GM12891 (cell line): ENCODE measurements at regions not wholly inside any gene's neighbourhood (a gene's known extent, or its start where the extent isn't known, plus 50 kb on each side); places are given as distances from the start of the nearest gene placed in this dataset.

Experiments used
- DNase-seq: peaks from one replicate; pipeline ENCODE4 v3.0.0; 2011; ENCODE audit warnings: low spot score; ENCODE audit not compliant: insufficient read length
- FAIRE-seq: peaks from 2 replicates; lab custom pipeline; 2011; peaks lifted over from hg19 to GRCh38; lab: Jason Lieb, UNC
- PAX5 ChIP-seq: IDR thresholded peaks from 2 replicates; pipeline ENCODE4 v1.6.1; 2011; ENCODE audit warnings: low read length, moderate library complexity, mild to moderate bottlenecking; ENCODE audit not compliant: insufficient read depth, severe bottlenecking
- POLR2A ChIP-seq: IDR thresholded peaks from 2 replicates; pipeline ENCODE4 v1.6.1; 2011; ENCODE audit warnings: low read depth, low read length, control low read depth
- POLR2AphosphoS5 ChIP-seq: IDR thresholded peaks from 2 replicates; pipeline ENCODE4 v1.6.1; 2011; ENCODE audit warnings: low read depth, low read length, control low read depth
- POU2F2 ChIP-seq: IDR thresholded peaks from 2 replicates; pipeline ENCODE4 v1.6.1; 2011; ENCODE audit warnings: low read depth, mild to moderate bottlenecking, control low read depth, low read length, moderate library complexity
- SPI1 ChIP-seq: IDR thresholded peaks from 2 replicates; pipeline ENCODE4 v1.6.1; 2011; ENCODE audit warnings: low read depth, low read length, control low read depth
- TAF1 ChIP-seq: IDR thresholded peaks from 2 replicates; pipeline ENCODE4 v1.6.1; 2011; ENCODE audit warnings: low read depth, low read length, control low read depth

GRCh38 chr4:183842129-183842528 is 63.0 kb upstream of the STOX2 start:
- DNase-seq (no peak), FAIRE-seq (no peak)
- TF ChIP-seq TAF1 (no peak), SPI1 (no peak), POLR2AphosphoS5 (no peak), PAX5 (no peak), POU2F2 (no peak), POLR2A (no peak)

- FAIRE-seq: no peak
Measured at GRCh38 chr4:183843248-183843671, 61.8 kb upstream of the STOX2 start.

GRCh38 chr4:183846951-183847350 is 58.2 kb upstream of the STOX2 start:
- TF ChIP-seq POLR2A (no peak), PAX5 (no peak), SPI1 (no peak), POU2F2 (no peak), TAF1 (no peak), POLR2AphosphoS5 (no peak)
- DNase-seq (no peak), FAIRE-seq (no peak)

More at GRCh38 chr4:183843248-183843671, 61.8 kb upstream of the STOX2 start:
- DNase-seq: no peak
- no peak for TF ChIP-seq SPI1
- no peak for TF ChIP-seq TAF1
- TF ChIP-seq PAX5: no peak
- no peak for TF ChIP-seq POLR2A
- no peak for TF ChIP-seq POU2F2
- TF ChIP-seq POLR2AphosphoS5: no peak

GRCh38 chr4:183848805-183849204 is 56.3 kb upstream of the STOX2 start:
- FAIRE-seq: no peak
- no peak for DNase-seq
- no peak for TF ChIP-seq POU2F2
- no peak for TF ChIP-seq POLR2AphosphoS5
- TF ChIP-seq TAF1: no peak
- TF ChIP-seq SPI1: no peak

GRCh38 chr4:183852910-183853547 is 52.1 kb upstream of the STOX2 start:
- DNase-seq (no peak), FAIRE-seq (no peak)
- TF ChIP-seq TAF1 (no peak), PAX5 (no peak), POLR2A (no peak)

GRCh38 chr4:183853548-183853940 is 51.6 kb upstream of the STOX2 start:
- TF ChIP-seq POU2F2: no peak
- TF ChIP-seq SPI1: no peak
- no peak for TF ChIP-seq POLR2A
- no peak for TF ChIP-seq TAF1
- TF ChIP-seq POLR2AphosphoS5: no peak
- no peak for TF ChIP-seq PAX5
- DNase-seq (no peak), FAIRE-seq (no peak)
